GM18507 (cell line): ENCODE measurements at regions not wholly inside any gene's neighbourhood (a gene's known extent, or its start where the extent isn't known, plus 50 kb on each side); places are given as distances from the start of the nearest gene placed in this dataset.

Experiments
- DNase-seq: peaks from one replicate; pipeline ENCODE4 v3.0.0; 2011; ENCODE audit warnings: low read depth; ENCODE audit not compliant: insufficient read length; ENCODE audit errors: extremely low spot score
- FAIRE-seq: peaks from 2 replicates; lab custom pipeline; 2011; peaks lifted over from hg19 to GRCh38; lab: Jason Lieb, UNC

DNA sequence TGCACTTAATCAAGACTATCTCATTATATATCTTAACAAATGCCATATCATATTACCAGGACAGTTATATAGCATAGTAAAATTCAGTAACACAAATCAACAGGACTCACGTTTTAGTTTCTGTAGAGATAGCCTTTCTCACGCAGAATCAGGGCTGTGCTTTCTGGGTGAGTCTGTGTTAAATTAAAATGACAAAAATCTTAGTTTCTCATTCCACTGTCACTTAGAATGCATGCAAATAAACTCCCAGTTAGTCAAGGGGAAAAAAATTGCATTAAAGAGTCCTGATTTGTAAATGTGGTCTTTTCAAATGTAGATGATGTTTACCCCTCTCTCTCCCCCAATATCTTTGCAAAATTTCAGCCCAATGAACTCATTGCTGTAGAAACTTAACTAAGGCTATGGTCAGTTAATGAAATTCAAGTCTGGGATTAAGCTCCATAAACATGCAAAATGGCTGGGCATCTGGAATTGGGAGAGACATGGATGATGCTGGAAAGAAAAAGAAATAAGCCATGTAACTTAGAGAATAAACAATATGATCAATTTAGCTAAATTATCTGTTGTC is 77.8 kb upstream of the MGAT4C start:
- FAIRE-seq (no peak), DNase-seq (no peak)

DNA sequence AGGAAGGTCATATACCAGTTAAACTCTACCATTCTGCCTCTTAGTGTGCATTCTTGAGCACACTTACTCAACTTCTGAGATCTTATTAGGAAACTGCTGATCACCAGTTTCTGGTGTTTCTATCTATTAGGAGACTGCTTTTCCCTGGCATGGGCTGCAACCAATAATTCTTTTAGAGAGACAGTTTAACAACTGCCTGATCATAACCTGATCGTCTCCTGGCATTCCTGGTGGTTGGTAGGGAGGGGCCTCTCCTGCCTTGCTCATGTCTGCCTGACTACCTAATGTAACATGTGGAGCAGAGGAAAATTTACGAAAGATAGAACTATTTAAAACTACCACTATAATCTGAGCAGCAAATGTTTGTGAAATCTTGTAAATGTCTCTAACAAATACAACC is 75.3 kb upstream of the MGAT4C start:
- FAIRE-seq, result no peak
- DNase-seq, result no peak

GRCh38 chr12:86331012-86331411 is 74.8 kb upstream of the MGAT4C start:
- no peak for DNase-seq
- FAIRE-seq, result no peak

- DNase-seq (no peak), FAIRE-seq (no peak)
Measured at GRCh38 chr12:86312232-86312631, 56.0 kb upstream of the MGAT4C start.
